ENCODE measurements at regions not wholly inside any gene's neighbourhood (a gene's known extent, or its start where the extent isn't known, plus 50 kb on each side); places are given as distances from the start of the nearest gene placed in this dataset.

GRCh38 chr1:183753464-183753891, 51.4 kb upstream of the RGL1 start:
- TF ChIP-seq GATA3 (IDR thresholded peaks at IDR 0.05; ENCODE audit: low read depth, low read length) (no peak), GATA2 (IDR thresholded peaks at IDR 0.05; ENCODE audit: low read depth, low read length) (no peak)

GRCh38 chr1:183744132-183744913, 60.6 kb upstream of the RGL1 start:
- TF ChIP-seq GATA3 (IDR thresholded peaks at IDR 0.05; ENCODE audit: low read depth, low read length) (no peak), GATA2 (IDR thresholded peaks at IDR 0.05; ENCODE audit: low read depth, low read length) (no peak)

GRCh38 chr1:183742355-183742754, 62.6 kb upstream of the RGL1 start:
- TF ChIP-seq GATA3 (IDR thresholded peaks at IDR 0.05; ENCODE audit: low read depth, low read length) = no peak
- no peak for TF ChIP-seq GATA2 (IDR thresholded peaks at IDR 0.05; ENCODE audit: low read depth, low read length)

GRCh38 chr1:183739741-183740271, 65.1 kb upstream of the RGL1 start:
- TF ChIP-seq GATA3 (IDR thresholded peaks at IDR 0.05; ENCODE audit: low read depth, low read length) (no peak), GATA2 (IDR thresholded peaks at IDR 0.05; ENCODE audit: low read depth, low read length) (no peak)

- TF ChIP-seq GATA3 (IDR thresholded peaks at IDR 0.05; ENCODE audit: low read depth, low read length) = no peak
- TF ChIP-seq GATA2 (IDR thresholded peaks at IDR 0.05; ENCODE audit: low read depth, low read length) = no peak
These were observed 65.8 kb upstream of the RGL1 start for GRCh38 chr1:183739082-183739481.

GRCh38 chr1:183736343-183736742, 68.6 kb upstream of the RGL1 start:
- TF ChIP-seq GATA3 (IDR thresholded peaks at IDR 0.05; ENCODE audit: low read depth, low read length) = no peak
- TF ChIP-seq GATA2 (IDR thresholded peaks at IDR 0.05; ENCODE audit: low read depth, low read length) = no peak

GRCh38 chr1:183735069-183735860, 69.7 kb upstream of the RGL1 start:
- TF ChIP-seq GATA3 (IDR thresholded peaks at IDR 0.05; ENCODE audit: low read depth, low read length) = no peak
- no peak for TF ChIP-seq GATA2 (IDR thresholded peaks at IDR 0.05; ENCODE audit: low read depth, low read length)

GRCh38 chr1:183734543-183735036, 70.3 kb upstream of the RGL1 start:
- TF ChIP-seq GATA2 (IDR thresholded peaks at IDR 0.05; ENCODE audit: low read depth, low read length) (no peak), GATA3 (IDR thresholded peaks at IDR 0.05; ENCODE audit: low read depth, low read length) (no peak)

- TF ChIP-seq GATA2 (IDR thresholded peaks at IDR 0.05; ENCODE audit: low read depth, low read length) (no peak), GATA3 (IDR thresholded peaks at IDR 0.05; ENCODE audit: low read depth, low read length) (no peak)
These were observed 71.2 kb upstream of the RGL1 start for GRCh38 chr1:183733715-183734114.

GRCh38 chr1:183732236-183732880, 72.6 kb upstream of the RGL1 start:
- no peak for TF ChIP-seq GATA2 (IDR thresholded peaks at IDR 0.05; ENCODE audit: low read depth, low read length)
- no peak for TF ChIP-seq GATA3 (IDR thresholded peaks at IDR 0.05; ENCODE audit: low read depth, low read length)

GRCh38 chr1:183730886-183731573, 73.9 kb upstream of the RGL1 start:
- no peak for TF ChIP-seq GATA3 (IDR thresholded peaks at IDR 0.05; ENCODE audit: low read depth, low read length)
- TF ChIP-seq GATA2 (IDR thresholded peaks at IDR 0.05; ENCODE audit: low read depth, low read length) = no peak

- TF ChIP-seq GATA2 (IDR thresholded peaks at IDR 0.05; ENCODE audit: low read depth, low read length) (no peak), GATA3 (IDR thresholded peaks at IDR 0.05; ENCODE audit: low read depth, low read length) (no peak)
These were observed 74.7 kb upstream of the RGL1 start for GRCh38 chr1:183730107-183730724.

- TF ChIP-seq GATA2 (IDR thresholded peaks at IDR 0.05; ENCODE audit: low read depth, low read length) (no peak), GATA3 (IDR thresholded peaks at IDR 0.05; ENCODE audit: low read depth, low read length) (no peak)
These were observed 73.7 kb upstream of the APOBEC4 start for GRCh38 chr1:183726825-183727224.
